GM18520 (cell line): ENCODE measurements at regions not wholly inside any gene's neighbourhood (a gene's known extent, or its start where the extent isn't known, plus 50 kb on each side); places are given as distances from the start of the nearest gene placed in this dataset.
"Not testable (repeated sequence)": the region's sequence is repeated elsewhere in the genome, so short reads cannot be mapped to it uniquely, and the experiment has no call there.

Experiments used
- ATAC-seq: cut with Tn5 transposase; IDR thresholded peaks from one replicate; pipeline ENCODE4 v1.9.1; 2021; ENCODE audit not compliant: unreplicated experiment

DNA sequence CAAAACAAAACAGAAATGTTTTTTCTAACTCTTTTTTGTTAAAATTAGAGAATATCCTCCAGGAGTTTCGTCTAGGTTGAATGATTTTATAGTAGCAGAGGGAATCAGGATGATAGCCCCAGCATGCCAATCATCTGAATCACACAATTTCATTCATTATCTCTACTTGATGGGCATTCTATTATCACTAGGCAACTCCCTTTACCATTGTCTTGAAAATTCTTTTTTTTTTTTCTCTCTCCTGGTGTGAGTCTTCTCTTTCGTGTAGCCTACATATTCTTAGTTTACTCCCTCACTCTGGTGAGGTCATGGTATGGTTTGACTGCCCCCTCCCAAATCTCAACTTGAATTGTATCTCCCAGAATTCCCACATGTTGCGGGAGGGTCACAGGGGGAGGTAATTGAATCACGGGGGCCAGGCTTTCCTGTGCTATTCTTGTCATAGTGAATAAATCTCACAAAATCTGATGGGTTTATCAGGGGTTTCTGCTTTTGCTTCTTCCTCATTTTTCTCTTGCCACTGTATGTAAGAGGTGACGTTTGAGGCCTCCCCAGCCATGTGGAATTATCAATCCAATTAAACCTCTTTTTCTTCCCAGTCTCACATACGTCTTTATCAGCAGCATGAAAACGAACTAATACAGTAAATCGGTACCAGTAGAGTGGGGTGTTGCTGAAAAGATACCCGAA lies 105.0 kb downstream of the OTUD1 start:
- no peak for ATAC-seq

DNA sequence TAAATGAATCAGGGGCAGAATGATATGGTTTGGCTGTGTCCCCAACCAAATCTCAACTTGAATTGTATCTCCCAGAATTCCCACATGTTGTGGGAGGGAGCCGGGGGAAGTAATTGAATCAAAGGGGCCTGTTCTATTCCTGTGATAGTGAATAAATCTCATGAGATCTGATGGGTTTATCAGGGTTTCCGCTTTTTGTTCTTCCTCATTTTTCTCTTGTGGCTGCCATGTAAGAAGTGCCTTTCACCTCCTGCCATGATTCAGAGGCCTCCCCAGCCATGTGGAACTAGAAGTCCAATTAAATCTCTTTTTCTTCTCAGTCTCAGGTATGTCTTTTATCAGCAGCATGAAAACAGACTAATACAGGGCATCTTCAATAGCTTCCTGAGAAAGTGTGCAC lies 107.0 kb downstream of the OTUD1 start:
- not testable (repeated sequence) for ATAC-seq

- ATAC-seq: no peak
These were observed 118.0 kb downstream of the OTUD1 start for GRCh38 chr10:23556727-23557440.

GRCh38 chr10:23557777-23558176 lies 118.9 kb downstream of the OTUD1 start:
- ATAC-seq: no peak

DNA sequence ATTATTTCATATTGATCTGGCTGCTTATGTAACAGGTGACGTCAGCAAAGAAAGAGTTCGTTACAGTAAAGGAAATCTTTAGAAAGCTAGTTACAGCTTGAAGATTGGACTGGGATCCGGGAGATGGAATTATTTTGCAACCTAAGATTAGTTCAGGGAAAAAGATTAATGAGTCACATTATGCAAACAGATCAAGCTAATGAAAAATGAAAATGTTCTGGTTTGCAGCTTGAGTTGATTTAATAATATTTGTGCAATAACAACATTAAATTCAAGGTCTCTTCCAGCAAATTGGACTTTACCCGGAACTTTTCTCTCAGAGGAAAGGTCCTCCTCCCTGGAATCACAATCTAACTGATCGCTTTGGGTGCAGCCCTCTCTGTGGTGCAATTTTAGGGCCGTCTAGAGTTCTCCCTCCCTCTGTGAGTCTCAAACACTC lies 119.5 kb downstream of the OTUD1 start:
- no peak for ATAC-seq

GRCh38 chr10:23568996-23569395 lies 130.1 kb downstream of the OTUD1 start:
- no peak for ATAC-seq

- no peak for ATAC-seq
These were observed 133.0 kb downstream of the OTUD1 start for GRCh38 chr10:23571884-23572283.

GRCh38 chr10:23581906-23582450 lies 143.1 kb downstream of the OTUD1 start:
- ATAC-seq: no peak

DNA sequence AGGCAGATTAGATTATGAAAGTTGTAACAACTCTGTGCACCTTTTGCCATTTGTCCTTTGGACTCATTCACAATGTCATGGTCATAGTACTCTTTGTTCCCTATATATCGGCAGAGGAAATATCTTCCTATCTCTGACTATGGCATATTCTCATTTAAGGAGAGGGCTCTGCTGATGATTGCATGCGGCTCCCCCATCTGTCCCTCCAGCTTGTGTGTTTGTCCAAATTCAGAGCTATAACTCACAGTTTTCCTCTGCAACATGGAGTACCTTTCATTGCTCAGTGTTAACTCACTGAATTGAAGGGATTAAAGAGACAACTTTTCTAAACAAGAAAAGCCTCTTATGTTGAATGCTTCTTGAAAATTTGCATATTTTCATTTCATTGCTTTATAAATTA lies 145.5 kb downstream of the OTUD1 start:
- ATAC-seq: no peak

DNA sequence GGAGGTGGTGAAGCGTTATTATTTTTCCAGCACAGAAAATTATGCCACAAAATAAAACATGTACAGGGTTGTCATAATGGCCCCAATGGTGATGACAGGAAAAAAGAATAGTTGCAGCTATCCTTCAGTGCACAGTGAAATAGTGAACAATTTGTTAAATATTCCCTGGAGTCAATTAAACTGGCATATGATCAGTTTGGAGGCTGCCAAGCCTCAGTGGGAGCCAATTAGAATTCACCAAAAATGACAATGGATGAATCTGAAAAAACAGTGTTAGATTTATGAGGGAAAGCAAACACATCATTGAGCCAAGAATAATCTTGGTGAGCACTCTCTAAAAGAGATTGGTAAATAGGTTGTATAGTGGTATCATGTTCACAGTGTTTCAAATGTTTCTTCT lies 146.3 kb downstream of the OTUD1 start:
- no peak for ATAC-seq

DNA sequence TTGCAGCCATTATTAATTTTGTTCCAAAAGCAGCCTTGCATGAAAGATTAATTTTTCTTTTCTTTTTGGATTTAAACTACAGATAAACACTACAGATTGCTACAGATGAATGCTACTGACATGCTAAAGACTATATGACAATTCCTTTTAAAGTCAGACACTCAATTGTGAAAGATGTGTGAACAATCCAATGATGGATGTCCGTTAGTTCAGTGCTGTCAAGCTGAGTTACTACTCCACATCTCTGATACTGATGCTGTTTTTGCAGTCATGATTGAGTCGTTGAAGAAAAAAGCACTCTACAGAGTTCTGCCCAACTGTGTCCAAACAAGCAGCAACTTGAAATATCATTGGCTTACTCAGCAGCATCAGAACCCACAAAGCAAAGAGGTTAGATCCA lies 146.8 kb downstream of the OTUD1 start:
- ATAC-seq: no peak

DNA sequence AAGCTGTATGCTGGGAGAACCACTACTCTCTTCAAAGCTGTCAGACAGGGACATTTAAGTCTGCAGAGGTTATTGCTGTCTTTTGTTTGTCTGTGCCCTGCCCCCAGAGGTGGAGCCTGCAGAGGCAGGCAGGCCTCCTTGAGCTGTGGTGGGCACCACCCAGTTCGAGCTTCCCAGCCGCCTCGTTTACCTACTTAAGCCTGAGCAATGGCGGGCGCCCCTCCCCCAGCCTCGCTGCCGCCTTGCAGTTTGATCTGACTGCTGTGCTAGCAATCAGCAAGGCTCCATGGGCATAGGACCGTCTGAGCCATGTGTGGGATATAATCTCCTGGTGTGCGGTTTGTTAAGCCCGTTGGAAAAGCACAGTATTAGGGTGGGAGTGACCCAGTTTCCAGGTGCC lies 156.4 kb downstream of the OTUD1 start:
- ATAC-seq: not testable (repeated sequence)

GRCh38 chr10:23604613-23605012 lies 165.7 kb downstream of the OTUD1 start:
- ATAC-seq: no peak

GRCh38 chr10:23606456-23606855 lies 167.6 kb downstream of the OTUD1 start:
- ATAC-seq: no peak

DNA sequence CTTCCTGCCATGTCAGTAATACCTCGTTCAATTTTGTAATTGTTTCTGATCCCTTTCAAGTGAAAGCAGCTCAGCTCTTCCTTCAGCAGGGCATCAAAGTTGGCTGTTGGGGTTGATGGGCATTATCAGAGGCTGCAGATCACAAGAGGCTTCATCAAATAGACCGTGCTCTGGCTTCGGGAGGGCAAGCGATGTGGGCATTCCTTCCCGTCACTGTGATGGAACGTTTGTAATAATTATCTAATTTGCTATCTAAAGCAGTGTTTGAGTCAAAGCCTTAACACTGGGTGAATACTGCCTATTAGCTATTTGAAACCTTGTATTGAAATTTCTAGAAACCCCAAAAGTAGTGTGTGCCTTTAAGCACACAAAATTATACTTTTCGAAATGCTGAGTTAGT lies 170.1 kb downstream of the OTUD1 start:
- ATAC-seq: no peak

DNA sequence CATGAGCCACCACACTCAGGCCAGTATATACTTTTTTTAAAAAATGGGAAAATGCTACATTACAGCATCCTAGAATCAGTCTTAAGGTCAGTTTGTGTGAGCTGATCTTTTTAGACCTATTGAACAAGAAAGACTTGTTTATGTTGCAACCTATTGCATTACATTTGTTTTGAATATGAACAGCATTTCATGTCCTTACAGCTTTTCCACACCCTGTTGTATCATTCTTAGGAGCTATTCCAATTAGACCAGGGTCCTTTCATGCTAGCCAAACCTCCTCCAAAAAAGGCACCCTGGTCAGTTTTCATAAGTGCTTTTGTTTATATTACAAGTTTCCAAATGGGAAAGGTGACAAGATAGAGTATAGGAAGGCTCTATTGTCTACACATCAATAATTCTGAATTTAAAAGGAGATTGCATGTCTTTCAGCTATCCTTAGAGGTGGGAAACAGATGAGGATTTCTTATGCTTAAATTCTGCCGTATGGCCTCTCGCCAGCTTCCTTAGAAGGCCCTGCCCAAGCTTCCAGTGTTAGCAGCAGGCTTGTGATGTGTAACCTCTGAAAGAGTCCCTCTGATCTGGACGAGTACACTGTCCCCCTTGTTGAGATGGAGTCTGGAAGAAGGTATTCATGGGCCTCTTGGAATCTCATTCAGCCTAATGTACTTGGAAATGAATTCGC lies 171.9 kb downstream of the OTUD1 start:
- no peak for ATAC-seq

- no peak for ATAC-seq
These were observed 172.6 kb downstream of the OTUD1 start for GRCh38 chr10:23611308-23612029.

DNA sequence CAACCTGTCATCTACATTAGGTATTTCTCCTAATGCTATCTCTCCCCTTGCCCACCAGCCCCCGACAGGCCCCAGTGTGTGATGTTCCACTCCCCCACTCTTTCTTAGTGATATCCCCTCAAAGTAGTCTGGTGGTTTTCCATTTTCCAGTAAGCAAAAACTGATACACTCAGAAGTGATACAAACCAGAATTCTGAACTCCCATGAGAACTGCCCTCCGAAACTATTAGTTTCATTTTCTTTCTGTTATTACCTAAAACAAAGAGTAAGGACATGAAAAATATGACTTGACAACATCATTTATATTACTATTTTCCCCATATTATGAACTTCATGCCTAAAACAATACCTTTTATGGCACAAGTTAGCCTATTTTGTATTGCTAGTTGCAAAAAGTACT lies 175.0 kb downstream of the OTUD1 start:
- ATAC-seq: peak; percentile 43

DNA sequence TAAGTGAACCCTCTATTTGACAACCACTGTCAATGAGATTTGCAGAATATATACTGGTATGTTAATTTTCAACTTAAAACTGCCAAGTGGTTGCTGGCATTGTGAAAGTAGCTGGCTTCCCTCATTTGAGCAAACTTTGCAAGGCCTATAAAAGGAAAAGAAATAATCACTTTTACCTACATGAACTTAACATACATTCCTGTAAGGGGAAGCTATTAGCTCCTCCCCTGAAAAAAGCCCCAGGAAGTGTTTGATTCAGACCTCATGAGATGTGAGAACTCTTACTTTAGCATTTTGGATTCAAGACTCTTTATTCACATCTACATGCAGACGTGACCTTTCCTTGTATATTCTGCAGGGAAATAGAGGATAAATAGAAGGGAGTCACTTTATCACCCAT lies 175.6 kb downstream of the OTUD1 start:
- ATAC-seq: peak; percentile 32

GRCh38 chr10:23630376-23630775 lies 191.5 kb downstream of the OTUD1 start:
- no peak for ATAC-seq

DNA sequence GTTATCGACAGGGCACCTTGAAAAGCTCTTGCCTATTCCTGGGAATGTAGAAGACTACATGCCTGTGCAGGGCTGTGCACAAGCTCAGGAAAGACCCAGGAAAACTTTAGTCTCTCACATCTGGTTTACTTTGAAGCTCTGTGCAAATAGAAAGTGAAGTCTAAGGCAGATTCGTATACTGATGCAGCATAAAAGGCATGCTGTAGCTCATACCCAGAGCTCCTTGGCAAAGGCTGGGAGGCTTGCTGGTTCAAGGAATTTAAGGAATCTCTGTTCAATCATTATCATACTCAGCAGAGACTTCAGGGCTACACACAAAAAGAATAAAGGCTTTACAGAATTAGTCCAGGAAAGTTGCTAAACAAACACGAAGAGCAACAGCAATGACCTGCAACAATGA lies 192.0 kb downstream of the OTUD1 start:
- no peak for ATAC-seq
